Suprapubic skin (tissue), 3 donors: ENCODE measurements at regions not wholly inside any gene's neighbourhood (a gene's known extent, or its start where the extent isn't known, plus 50 kb on each side); places are given as distances from the start of the nearest gene placed in this dataset.

ENCODE experiments used
- CTCF ChIP-seq, 2 donors: fragments of 200-600 bp in 1 of 2; fragments of 450-650 bp in 1 of 2; sonication (generic) in 1 of 2; IDR thresholded peaks; one replicate each; pipeline ENCODE4 v1.5.1; 2016 to 2019; ENCODE audit warnings: antibody characterized with exemption in 2 of 2, mild to moderate bottlenecking in 1 of 2, moderate library complexity in 1 of 2
- POLR2A ChIP-seq, 2 donors: fragments of 450-650 bp; IDR thresholded peaks; one replicate each; pipeline ENCODE4 v1.6.1; 2017; ENCODE audit warnings: antibody characterized with exemption in 2 of 2, mild to moderate bottlenecking in 2 of 2, moderate library complexity in 2 of 2

DNA sequence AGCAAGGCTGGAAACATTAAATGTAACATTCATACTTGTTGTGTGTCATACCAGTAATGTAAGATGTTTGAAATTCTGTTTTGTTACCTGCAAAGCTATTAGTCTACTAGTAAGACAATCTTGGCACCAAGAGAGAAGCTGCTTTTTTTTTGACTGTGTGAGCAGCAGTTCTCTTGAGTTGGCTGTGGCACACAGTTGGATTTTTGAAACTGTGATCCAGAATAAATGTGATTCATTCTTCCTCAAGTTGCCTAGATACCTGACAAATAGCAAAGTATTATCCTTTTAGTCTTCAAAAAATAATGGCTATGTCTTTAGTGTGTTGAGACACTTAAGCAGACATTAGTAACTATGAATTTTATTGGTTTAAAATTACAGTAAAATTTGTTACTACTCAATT, 57.2 kb upstream of the HAPLN1 start:
- TF ChIP-seq POLR2A (IDR thresholded peaks at IDR 0.05) (no peak), CTCF (IDR thresholded peaks at IDR 0.05) (no peak)
